Tongue (tissue), 1 donor: ENCODE measurements at regions not wholly inside any gene's neighbourhood (a gene's known extent, or its start where the extent isn't known, plus 50 kb on each side); places are given as distances from the start of the nearest gene placed in this dataset.
"Not testable (repeated sequence)": the region's sequence is repeated elsewhere in the genome, so short reads cannot be mapped to it uniquely, and the experiment has no call there.

Experiments used
- DNase-seq: peaks from one replicate; pipeline ENCODE4 v3.0.0-alpha.2; 2015

DNA sequence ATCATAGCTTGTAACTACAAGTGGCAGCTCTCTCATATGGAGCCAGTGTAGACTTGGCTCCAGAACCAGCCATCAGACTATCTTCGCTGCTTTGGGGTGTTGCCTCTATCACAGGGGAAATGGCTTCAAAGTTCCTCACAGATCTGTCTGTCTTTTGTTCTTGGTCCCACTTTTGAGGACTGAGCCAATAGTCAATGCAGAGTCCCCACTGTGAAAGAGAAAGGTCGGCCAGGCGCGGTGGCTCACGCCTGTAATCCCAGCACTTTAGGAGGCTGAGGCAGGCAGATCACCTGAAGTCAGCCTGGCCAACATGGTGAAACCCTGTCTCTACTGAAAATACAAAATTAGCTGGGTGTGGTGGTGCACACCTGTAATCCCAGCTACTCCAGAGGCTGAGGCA lies 86.9 kb upstream of the FZD7 start:
- not testable (repeated sequence) for DNase-seq

DNA sequence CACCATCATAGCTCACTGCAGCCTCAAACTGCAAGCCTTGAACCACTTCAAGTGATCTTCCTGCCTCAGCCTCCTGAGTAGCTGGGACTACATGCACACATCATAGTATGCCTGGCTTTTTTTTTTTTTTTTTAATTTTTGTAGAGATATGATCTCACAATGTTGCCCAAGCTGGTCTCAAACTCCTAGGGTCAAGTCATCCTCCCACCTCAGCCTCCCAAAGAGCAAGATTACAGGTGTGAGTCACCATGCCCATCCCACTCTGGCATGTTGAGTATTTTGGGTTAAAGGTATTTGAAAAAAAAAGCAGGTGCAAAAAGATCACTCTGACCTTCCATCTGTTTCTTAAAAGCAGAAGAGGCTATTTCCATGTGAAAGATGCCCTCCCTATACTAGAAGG lies 86.4 kb upstream of the FZD7 start:
- no peak for DNase-seq

DNA sequence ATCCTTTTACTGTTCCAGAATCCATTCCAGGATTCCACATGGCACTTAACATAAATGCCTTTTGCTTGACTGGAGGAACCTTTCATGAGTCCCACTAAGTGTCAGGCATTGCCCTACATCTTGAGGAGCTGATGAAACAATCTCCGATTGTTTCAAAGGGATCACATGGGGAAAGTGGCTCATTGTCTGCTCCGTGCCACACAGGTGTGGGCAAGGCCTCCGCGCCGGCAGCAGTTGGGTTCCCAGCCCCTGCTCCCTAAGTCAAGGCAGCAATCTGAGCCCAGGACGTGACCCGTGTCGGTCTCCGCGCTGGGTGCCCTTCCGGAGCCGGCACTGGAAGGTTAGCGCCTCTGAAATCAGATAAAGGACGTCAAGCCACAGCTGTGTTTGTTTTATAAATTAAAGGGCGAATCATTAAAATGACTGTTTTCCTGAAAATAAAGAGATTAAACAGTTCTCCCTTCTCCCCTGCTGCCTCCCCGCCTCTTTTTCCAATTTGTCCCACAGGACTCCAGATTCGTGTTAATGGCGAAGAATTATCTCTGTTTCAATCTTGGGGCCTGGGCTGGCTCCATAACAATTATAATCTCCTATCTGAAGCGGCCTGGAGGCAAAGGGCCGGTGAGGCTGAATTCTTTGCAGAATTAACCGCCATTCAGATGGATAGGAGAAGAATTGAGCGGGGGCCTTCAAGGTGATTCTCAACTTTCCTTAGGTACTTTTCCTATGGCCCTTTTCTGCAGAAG lies 84.3 kb upstream of the FZD7 start:
- DNase-seq: no peak

DNA sequence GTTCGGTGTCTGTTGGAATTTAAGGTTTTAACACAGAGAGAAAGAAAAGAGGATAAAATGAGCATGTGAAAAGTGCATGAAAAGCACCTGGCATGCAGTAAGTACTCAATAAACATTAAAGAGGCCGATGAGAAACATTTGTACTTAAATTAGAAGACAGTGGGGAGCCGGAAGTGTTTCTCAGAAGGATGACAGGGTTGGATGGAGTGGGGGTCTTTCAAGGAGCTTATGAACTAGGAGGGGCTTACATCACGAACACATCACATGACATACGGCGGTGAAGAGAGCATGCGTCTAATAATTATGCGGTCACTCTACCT lies 83.8 kb upstream of the FZD7 start:
- no peak for DNase-seq

DNA sequence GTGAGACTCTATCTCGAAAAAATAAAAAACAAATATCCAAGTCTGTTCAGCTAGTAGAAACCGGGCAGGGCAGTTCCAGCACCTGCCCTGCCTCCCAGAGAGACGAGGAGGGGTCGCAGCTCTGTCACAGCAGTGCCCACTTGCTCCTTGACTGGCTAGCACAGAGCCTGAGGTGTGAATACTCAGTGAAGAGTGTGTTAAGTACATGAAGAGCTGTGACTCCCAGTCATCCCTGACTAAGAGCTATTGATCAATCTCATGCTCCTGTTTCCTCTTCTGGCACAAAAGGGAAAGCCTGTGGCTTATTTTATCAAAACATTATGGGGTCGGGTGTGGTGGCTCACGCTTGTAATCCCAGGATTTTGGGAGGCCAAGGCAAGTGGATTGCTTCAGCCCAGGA lies 83.0 kb upstream of the FZD7 start:
- DNase-seq: no peak

DNA sequence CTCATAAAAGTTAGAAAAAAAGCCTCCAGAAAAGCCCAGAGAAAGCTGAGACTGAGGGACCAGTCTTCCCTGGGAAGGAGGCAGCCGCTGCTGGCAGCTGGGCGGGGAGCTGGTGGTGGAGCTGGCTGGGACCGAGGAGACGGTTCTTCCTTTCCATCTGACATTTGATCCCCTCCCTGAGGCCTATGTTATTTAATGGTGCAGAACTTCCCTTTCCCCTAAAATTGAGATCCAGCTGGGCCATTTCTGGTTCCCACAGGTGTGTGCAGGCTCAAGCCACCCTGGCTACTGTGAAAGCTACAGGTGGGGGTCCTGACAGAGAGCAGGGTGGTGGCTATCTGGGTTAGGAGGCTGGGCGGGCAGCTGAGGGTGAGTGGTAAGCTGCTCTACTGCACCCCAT lies 81.5 kb upstream of the FZD7 start:
- DNase-seq: peak; percentile 79

DNA sequence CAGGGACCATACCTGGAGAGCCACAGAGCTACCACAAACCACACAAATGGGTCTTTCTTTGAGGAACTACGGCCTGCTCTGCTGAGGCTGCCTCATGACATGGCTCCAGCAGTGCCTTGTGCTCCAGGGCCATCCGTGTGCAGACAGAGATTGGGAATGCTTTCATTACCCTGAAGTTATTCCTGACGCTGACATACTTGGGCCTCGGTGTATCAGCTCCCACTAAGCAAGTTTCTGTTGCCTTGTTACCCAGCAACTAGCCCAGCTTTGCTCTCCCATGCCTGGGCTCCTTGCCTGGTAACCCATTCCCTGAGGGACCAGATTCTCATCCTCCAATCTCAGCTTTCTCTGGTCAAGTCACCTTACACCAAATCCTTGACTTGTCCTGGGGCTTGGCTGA lies 80.3 kb upstream of the FZD7 start:
- DNase-seq: no peak

DNA sequence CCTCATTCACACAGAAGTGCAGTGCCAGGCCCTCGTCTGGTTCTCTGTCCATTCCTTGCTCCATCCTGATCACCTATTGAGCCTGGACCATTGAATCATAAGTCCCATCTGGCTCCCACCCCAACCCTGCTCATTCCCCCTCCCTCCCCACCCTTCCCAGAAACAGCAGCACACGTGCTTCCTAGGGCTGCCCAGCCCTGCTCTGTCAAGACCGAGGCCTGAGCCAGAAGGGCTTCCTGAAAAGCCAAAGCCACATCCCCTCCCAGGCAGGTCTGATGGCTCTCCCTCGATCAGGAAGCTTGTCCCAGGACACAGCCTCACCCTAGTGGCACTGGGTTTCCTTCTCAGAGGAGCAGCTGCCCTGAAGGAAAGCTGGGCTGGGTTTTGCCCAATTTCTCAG lies 79.8 kb upstream of the FZD7 start:
- no peak for DNase-seq

DNA sequence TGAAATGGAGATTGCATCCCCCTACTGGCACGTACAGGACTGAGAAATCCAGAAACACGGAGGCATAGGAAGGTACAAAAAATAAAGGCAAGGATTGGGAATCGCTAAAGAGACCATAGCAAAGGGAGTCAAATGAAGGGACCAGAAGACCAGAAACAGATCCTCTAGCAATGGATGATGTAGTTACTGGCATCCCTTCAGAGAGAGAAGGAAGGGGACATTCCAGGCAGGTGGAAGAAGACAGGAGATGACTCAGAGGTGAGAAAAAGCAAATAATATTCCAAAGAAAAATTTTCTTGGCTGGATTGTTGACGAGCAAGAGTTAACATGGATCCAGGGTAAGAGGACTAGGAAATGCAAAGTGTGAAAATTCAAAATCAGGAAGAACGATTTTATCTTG lies 78.4 kb upstream of the FZD7 start:
- DNase-seq: no peak

DNA sequence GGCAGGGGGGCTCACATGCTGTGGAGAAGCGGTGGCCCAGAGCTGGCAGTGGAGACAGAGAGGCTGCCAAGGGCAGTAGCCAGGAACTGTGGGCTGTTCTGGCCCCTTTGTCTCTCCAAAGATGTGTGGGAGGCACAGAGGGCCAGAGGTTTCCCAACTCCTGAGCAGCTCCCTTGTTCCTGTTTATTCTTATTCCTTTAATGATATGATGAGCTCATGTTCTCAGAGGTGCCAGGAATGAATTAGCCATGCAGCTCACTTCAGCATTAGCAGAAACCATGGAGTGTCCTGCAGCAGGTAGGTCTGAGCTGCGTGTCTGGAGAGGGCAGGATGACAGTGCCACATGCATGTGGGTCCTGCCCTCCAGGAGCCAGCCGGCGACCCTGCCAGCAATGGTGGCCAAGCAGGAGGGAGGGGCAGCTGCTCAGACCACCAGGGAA lies 77.9 kb upstream of the FZD7 start:
- DNase-seq: no peak

DNA sequence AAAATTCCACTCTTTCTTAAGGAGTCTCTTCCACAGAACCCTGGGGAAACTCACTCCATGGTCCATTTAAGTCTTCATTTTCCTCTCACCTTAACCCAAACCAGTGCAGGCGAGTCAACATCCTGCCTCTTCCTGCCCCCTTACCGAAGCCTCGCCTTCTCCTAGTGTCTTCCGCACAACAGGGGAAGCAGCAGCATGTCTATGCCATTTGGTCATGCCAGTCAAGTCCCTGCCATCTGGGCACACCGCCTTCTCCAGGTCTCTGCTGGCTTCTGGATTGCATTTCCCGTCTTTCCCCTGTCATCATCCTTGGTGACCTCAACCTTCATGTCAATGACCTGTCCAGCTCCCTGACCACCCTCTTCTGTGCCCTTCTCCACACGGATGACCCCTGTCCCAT lies 77.3 kb upstream of the FZD7 start:
- DNase-seq: no peak

DNA sequence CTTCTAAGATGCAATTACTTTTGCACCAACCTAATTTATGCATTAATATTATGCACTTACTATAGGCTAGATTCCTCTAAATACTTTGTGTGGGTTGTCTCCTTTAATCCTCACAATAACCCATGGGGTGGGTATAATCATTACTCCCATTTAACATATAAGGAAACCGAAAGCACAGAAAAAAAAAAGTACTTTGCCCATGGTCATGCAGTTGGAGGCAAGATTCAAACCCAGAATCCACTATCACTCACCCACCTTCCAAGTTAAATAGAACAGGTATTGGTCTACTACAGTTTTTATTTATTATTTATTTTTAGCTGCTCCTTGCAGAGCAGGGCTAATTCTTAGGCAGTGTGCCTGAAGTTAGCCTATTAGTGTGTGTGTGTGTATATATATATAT lies 76.6 kb upstream of the FZD7 start:
- DNase-seq: no peak

DNA sequence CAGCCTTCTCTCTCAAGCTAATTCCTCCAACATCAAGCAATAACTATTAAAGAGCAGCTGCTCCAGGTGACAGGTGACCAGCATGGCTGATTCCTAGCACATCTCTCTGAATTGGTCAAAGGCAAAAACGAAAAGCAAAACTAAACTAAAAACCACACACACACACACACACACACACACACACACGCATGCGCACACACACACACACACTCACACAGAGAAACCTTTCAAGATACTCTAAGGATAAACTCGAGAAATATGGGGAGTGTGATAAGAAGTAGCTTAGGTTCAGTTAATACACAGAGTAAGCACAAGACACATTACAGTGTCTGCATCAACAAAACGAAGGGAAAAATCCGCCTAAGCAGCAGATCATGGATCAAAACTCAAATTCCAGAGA lies 74.5 kb upstream of the FZD7 start:
- DNase-seq: no peak

DNA sequence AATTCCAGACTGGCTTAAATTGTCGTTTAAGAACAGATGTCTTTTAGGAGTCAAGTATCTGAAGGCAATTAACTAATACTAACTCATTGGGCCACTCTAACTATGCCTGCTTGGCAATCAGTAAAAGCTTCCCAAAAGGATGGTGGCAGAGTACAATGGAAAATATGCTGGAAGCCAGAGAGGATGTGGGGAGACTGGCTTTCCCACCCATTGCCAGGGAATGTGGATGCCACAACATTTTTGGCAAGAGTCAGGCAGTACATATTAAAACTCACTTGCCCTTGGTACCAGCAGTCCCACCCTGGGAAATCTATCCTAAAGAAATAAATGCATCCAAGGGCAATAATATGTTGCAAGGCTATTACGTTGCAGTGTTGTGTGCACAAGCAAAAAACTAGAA lies 74.0 kb upstream of the FZD7 start:
- no peak for DNase-seq

DNA sequence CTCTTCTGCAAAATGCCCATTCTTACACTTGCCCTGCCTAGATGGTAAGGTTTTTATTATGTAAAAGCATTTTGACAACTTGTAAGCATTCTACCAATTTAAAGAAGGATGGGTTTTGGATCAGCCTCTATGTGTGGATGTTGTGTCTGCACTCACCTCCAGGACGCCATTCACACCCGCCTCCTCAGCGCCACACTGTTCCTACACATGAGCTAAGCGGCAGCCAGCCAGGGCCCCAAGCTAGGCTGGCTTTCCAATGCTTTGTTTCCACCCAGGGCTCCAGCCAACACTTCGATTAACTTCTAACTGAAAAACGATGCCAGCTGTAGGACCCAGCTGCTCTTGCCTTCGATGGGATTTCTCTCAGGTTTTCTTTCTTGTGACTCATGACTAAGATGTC lies 73.3 kb upstream of the FZD7 start:
- no peak for DNase-seq

DNA sequence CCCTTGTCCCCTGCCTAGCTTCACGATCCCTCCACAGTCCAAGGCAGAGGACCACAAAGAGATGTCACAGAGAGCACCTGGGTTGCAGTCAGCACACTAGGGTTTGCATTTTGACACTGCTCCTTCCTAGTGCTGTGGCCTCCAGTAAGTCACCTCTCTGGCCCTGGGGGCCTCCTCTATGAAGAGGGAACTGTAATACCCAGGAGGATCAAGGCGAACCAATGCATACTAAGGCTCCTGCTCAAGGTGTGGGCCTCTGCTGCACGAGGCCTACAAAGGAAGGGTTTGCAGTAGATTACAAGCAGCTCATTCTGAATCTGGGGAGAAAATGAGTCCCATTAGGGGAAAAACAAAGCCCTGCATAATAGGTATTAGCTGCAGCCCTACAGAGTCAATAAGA lies 72.3 kb upstream of the FZD7 start:
- no peak for DNase-seq

DNA sequence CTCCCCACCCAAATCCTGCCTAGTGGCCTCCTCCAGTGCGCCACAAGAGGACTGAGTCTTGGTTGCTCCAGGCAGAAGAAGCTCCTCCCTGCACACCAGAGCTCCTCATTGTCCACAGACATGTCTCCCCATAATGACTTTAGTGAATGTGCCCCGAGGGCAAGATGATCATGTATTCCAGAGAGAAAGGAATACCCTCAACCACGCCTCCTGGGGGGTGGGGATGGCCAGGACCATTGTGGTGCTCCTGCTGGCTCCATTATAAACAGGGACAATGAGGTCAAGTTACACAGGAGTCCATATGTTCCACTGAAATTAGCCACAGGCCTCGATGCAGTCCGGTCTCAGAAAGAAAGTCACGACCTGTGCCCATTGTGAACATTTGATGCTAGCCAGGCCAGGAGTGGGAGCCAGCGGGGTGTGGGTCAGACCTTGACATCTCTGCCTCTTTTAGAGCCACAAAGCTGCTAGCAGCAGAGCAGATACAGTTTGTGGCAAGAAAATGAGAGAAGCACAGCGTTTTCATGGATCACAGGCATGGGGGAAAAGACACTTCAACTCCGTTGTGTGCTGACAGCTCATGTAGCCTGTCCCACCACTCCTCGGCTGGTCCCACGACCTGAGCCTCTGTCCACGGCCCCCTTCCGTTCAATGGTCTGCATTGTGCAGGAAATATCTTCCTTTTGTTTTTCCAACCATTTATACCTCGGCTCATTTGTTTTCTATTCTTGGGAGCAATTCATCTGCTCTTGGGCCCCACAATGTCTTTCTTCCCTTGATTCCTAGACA lies 70.7 kb upstream of the FZD7 start:
- DNase-seq: no peak

DNA sequence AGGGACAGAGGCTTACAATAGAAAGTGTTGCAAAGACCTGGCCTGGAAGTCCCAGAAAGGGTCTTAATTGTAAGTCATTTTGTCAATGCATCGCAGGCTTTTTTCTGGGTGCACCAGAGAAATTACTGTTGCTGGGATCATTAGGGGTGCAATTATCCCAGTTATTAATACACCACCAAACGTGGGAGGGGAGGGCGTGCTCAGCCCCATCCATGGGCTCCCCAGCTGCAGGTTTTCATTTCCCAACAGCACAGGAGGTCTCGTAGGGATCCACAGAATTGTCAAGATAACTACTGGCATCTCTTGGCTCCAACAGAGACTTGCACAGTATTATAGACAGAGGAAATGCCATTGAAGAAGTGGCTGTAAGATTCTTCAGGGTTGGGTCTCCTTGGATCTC lies 69.6 kb upstream of the FZD7 start:
- DNase-seq: no peak

DNA sequence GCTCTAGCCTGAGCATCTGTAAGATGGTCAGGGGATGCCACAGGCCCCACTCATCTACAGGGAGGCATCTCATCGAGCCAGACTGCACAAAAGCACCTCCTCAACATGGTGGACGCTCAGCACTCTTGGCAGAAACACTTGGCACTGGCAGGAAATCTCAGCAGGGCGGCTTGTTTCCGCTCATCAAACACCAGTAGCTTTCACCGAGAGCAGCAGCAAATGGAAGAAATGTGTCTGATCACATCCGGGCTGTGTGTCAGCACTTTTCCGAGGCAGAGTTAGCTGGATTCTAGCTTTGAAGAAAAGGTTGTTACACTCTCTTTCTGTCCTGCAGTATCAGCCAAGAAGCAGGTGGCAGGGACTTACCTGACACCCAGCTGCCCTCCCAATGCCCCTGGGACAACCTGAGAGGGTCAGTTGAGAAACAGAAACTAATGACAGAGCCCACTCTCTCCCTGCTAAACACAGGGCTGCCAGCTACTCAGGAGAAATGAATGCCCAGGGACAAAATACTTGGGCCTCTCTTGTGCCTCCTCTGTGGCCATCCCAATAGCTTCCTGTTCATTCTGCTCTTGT lies 68.9 kb upstream of the FZD7 start:
- no peak for DNase-seq

DNA sequence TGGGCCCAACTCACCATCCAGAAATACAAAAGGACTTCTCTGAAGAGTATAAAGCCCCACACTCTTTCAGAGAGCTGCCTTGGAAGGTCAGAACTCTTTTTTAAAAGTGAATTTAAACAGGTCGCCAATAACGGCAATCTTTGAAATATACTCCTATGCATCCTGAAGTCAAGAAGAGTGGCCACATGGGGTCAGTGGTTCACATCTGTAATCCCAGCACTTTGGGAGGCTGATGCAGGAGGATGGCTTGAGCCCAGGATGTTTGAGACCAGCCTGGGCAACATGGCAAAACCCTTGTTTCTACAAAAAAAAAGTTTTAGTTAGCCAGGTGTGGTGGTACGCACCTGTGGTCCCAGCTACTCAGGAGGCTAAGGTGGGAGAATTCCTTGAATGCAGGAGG lies 68.1 kb upstream of the FZD7 start:
- no peak for DNase-seq

DNA sequence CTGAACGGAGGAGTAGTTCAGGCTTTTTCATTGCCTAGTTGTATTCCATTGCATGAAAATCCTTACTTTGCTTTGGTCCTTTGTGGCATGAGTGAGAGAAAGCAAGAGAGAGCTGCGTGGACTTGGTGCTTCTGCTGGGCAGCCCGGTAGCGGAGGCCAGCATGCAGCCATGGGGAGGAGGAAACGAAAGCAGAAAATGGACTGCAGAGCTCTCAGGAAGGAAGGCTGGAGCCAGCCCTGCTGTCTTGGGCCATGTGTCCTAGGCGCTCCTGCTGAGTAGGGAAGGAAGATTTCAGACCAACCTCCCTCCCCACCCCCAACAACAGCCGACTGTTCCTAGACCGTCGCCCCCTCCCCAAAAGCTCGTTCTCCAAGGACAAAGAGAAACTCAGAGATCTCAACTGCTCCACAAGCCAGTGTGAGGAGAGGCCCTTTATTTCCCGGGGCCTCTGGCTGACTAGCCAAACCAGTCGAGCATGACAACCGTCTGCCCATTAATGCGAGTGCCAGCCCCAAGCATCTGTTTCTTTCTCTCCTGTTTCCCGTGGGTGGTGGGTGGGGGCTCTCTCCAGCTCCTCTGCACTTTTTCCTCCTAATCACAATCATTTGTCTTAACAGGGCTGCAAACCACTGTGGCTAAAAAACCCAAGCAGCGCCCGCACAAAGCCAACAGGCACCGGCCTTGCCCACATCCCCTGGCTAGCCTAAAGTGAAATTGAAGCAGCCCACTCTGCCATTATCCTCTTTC lies 66.8 kb upstream of the FZD7 start:
- no peak for DNase-seq

DNA sequence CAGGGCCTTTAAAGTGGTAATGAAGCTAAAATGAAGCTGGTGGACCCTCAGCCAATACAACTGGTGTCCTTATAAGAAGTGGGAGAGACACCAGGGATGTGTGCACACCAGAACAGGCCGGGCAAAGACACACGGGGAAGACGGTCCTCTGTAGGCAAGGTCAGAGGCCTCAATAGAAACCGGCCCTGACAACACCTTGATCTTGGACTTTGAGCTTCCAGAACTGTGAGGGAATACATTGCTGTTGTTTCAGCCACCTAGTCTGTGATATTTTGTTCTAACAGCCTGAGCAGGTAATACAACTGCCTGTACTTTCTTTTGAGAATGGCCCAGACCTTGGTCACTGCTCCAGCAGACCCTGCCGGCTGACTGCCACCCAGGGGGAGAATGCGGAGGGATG lies 65.6 kb upstream of the FZD7 start:
- DNase-seq: no peak

DNA sequence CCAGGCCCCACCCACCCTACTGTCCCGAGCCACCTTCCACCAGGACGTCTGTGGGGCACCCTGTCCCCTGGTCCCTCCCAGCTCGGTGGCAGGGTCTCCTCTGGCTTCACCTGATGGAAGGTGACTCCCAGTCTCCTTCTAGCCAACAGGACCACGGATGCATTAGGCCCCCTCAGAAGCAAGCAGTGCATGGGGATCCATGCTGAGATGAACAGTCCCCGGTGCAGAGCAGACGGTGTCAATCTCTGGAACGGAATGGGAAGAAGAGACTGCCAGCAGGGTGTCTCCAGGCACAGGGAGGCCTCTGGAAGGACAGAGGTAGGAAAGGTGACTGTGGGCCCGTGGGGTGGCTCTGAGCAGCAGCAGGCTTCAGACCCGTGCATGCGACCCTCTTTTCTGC lies 65.2 kb upstream of the FZD7 start:
- no peak for DNase-seq
